ENCODE measurements at regions not wholly inside any gene's neighbourhood (a gene's known extent, or its start where the extent isn't known, plus 50 kb on each side); places are given as distances from the start of the nearest gene placed in this dataset.

GRCh38 chr7:34269084-34269483 is 363.7 kb downstream of the BMPER start:
- H3K4me3 Mint-ChIP-seq, result no peak overlapping the region
- H3K27ac ChIP-seq (ENCODE audit: low read depth), result peak overlapping the region; percentile 81
- peak; percentile 39 for DNase-seq (ENCODE audit: low spot score)
- H3K4me2 ChIP-seq, result peak overlapping the region; percentile 21
- H3K4me3 ChIP-seq, result no peak overlapping the region; the same call in 1 of the 2 replicates
- peak; percentile 66; the same call in 1 of the 2 replicates for TF ChIP-seq NANOG (IDR thresholded peaks at IDR 0.05; ENCODE audit: borderline replicate concordance)
- TF ChIP-seq STAT1 (IDR thresholded peaks at IDR 0.05; ENCODE audit: unreplicated experiment), result no peak
- H3K9me2 ChIP-seq (ENCODE audit: insufficient read depth), result peaks cover 13% of the 10 kb centered on the region; the same call in 1 of the 2 replicates
- H3K36me3 Mint-ChIP-seq (ENCODE audit: low read depth), result no peaks in the 10 kb centered on the region
- H3K4me1 ChIP-seq (ENCODE audit: insufficient read depth), result peaks cover 32% of the 10 kb centered on the region
- H4K20me1 ChIP-seq (replicated peaks; ENCODE audit: insufficient read depth), result no peaks in the 10 kb centered on the region
- no peaks in the 10 kb centered on the region for H3K27me3 ChIP-seq (ENCODE audit: insufficient read depth)
- H2AFZ ChIP-seq, result no peak overlapping the region
- no peaks in the 10 kb centered on the region for H3K27me3 Mint-ChIP-seq (ENCODE audit: insufficient read depth, low read depth, poor library complexity)
- H3K4me1 Mint-ChIP-seq, result peaks cover 30% of the 10 kb centered on the region
- H3F3A ChIP-seq (replicated peaks; ENCODE audit: low read depth), result 0 out of 2 replicates have a peak, but pooled peaks cover 3% of the 10 kb centered on the region
- no peaks in the 10 kb centered on the region; the same call in 1 of the 2 replicates for H3K36me3 ChIP-seq (ENCODE audit: insufficient read depth)
- H3K9me3 Mint-ChIP-seq, result no peaks in the 10 kb centered on the region; the same call in 2 of the 3 replicates
- no peaks in the 10 kb centered on the region for H3K79me2 ChIP-seq (replicated peaks; ENCODE audit: insufficient read depth)
- H3K27ac Mint-ChIP-seq, result peak overlapping the region; percentile 33
- peak; percentile 55 for ATAC-seq

GRCh38 chr7:34275624-34276023 is 370.3 kb downstream of the BMPER start:
- Histone ChIP-seq H3K4me2 (no peak overlapping the region), H2AFZ (no peak overlapping the region), H3K36me3 (ENCODE audit: insufficient read depth) (no peaks in the 10 kb centered on the region; the same call in 1 of the 2 replicates), H3K4me1 (ENCODE audit: insufficient read depth) (peaks cover 5% of the 10 kb centered on the region; the same call in 1 of the 2 replicates), H3F3A (replicated peaks; ENCODE audit: low read depth) (no peaks in the 10 kb centered on the region), H3K27ac (ENCODE audit: low read depth) (no peak overlapping the region), H3K27me3 (ENCODE audit: insufficient read depth) (no peaks in the 10 kb centered on the region), H3K9me2 (ENCODE audit: insufficient read depth) (peaks cover 11% of the 10 kb centered on the region; the same call in 1 of the 2 replicates), H3K4me3 (no peak overlapping the region), H3K79me2 (replicated peaks; ENCODE audit: insufficient read depth) (no peaks in the 10 kb centered on the region), H4K20me1 (replicated peaks; ENCODE audit: insufficient read depth) (no peaks in the 10 kb centered on the region)
- Mint-ChIP-seq H3K9me3 (no peaks in the 10 kb centered on the region; the same call in 2 of the 3 replicates), H3K4me3 (no peak overlapping the region), H3K27me3 (ENCODE audit: insufficient read depth, low read depth, poor library complexity) (no peaks in the 10 kb centered on the region), H3K27ac (no peak overlapping the region), H3K4me1 (peaks cover 8% of the 10 kb centered on the region; the same call in 2 of the 3 replicates), H3K36me3 (ENCODE audit: low read depth) (no peaks in the 10 kb centered on the region; the same call in 2 of the 3 replicates)
- DNase-seq (ENCODE audit: low spot score) (no peak), ATAC-seq (no peak)
- no peak for TF ChIP-seq REST (IDR thresholded peaks at IDR 0.05; ENCODE audit: unreplicated experiment)
- no peak for TF ChIP-seq ZNF462 (CRISPR knock-in tag; IDR thresholded peaks at IDR 0.05)
- no peak for TF ChIP-seq POLR2AphosphoS5 (IDR thresholded peaks at IDR 0.05; ENCODE audit: low read depth)
- no peak for TF ChIP-seq CTCF (conservative IDR thresholded peaks at IDR 0.05; ENCODE audit: low read depth in 2 of 2)
- no peak for TF ChIP-seq CREB1 (CRISPR knock-in tag; IDR thresholded peaks at IDR 0.05; ENCODE audit: low read depth)
- no peak for TF ChIP-seq STAT1 (IDR thresholded peaks at IDR 0.05; ENCODE audit: unreplicated experiment)
- no peak for TF ChIP-seq ZNF331 (CRISPR knock-in tag; IDR thresholded peaks at IDR 0.05; ENCODE audit: low read depth)

All from GM23338 (cell line).